ENCODE measurements at regions not wholly inside any gene's neighbourhood (a gene's known extent, or its start where the extent isn't known, plus 50 kb on each side); places are given as distances from the start of the nearest gene placed in this dataset.

DNA sequence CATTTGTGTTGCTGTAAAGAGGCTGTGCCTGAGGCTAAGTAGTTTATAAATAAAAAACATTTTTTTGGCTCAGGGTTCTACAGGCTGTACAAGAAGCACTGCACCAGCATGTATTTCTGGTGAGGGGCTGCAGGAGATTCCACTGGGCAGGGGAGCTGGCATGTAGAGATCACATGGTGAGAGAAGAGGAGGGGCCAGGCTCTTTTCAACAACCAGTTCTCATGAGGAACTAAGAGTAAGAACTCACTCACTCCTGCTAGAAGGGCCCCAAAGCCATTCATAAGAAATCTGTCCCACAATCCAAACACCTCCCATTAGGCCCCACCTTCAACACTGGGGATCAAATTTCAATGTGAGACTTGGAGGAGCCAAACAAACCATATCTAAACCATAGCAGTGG, 214.9 kb upstream of the LMCD1 start:
- intact Hi-C loops (cut with micrococcal nuclease) (no loop called here), dilution Hi-C loops (cut with MboI; ENCODE audit: extremely low pct_ligation_motif_present, low sequenced_read_pairs) (no loop called here)
- DNase-seq (ENCODE audit: low read depth, low spot score) = no peak
- H3K4me1 ChIP-seq (ENCODE audit: control insufficient read depth, extremely low read depth, insufficient read depth, low read length) = no peaks in the 10 kb centered on the region
- no peak for FAIRE-seq
- no peaks in the 10 kb centered on the region for H3K27me3 ChIP-seq (ENCODE audit: control insufficient read depth in 2 of 2, insufficient read depth in 2 of 2, low read length in 2 of 2)
- POLR2A ChIA-PET = no interaction called here
- no peaks in the 10 kb centered on the region for H4K20me1 ChIP-seq (replicated peaks; ENCODE audit: control insufficient read depth, extremely low read depth, insufficient read depth, low read length)
- H2AFZ ChIP-seq (ENCODE audit: low read depth, low read length) = no peak overlapping the region
- H3K4me3 ChIP-seq (replicated peaks in 1 of 3; ENCODE audit: insufficient read depth in 1 of 3, low read depth in 1 of 3, low read length in 3 of 3) = no peak overlapping the region
- H3K9me1 ChIP-seq (replicated peaks; ENCODE audit: control insufficient read depth, extremely low read depth, insufficient read depth, low read length) = no peaks in the 10 kb centered on the region
- TF ChIP-seq, protein P1, sequence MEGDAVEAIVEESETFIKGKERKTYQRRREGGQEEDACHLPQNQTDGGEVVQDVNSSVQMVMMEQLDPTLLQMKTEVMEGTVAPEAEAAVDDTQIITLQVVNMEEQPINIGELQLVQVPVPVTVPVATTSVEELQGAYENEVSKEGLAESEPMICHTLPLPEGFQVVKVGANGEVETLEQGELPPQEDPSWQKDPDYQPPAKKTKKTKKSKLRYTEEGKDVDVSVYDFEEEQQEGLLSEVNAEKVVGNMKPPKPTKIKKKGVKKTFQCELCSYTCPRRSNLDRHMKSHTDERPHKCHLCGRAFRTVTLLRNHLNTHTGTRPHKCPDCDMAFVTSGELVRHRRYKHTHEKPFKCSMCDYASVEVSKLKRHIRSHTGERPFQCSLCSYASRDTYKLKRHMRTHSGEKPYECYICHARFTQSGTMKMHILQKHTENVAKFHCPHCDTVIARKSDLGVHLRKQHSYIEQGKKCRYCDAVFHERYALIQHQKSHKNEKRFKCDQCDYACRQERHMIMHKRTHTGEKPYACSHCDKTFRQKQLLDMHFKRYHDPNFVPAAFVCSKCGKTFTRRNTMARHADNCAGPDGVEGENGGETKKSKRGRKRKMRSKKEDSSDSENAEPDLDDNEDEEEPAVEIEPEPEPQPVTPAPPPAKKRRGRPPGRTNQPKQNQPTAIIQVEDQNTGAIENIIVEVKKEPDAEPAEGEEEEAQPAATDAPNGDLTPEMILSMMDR (IDR thresholded peaks at IDR 0.05; ENCODE audit: extremely low read depth in 1 of 2, insufficient read depth in 1 of 2, low read depth in 1 of 2, low read length in 2 of 2) = no peak
- TF ChIP-seq, protein P2, sequence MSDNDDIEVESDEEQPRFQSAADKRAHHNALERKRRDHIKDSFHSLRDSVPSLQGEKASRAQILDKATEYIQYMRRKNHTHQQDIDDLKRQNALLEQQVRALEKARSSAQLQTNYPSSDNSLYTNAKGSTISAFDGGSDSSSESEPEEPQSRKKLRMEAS (IDR thresholded peaks at IDR 0.05; ENCODE audit: insufficient read depth, insufficient read length) = no peak
- TF ChIP-seq POLR2A (IDR thresholded peaks at IDR 0.05; ENCODE audit: low read depth, low read length) (no peak), EZH2 (IDR thresholded peaks at IDR 0.05; ENCODE audit: borderline replicate concordance, low read depth, low read length, severe bottlenecking) (no peak), MYC (IDR thresholded peaks at IDR 0.05; ENCODE audit: low read depth, low read length) (no peak), GATA2 (IDR thresholded peaks at IDR 0.05; ENCODE audit: insufficient read depth, insufficient read length, low read depth, low read length) (no peak), JUN (IDR thresholded peaks at IDR 0.05; ENCODE audit: borderline replicate concordance, insufficient read depth, insufficient read length, low read depth) (no peak), FOS (IDR thresholded peaks at IDR 0.05; ENCODE audit: borderline replicate concordance, insufficient read depth, low read length) (no peak), POLR2AphosphoS5 (IDR thresholded peaks at IDR 0.05; ENCODE audit: insufficient read depth, low read depth, low read length) (no peak)
- no peaks in the 10 kb centered on the region for H3K79me2 ChIP-seq (ENCODE audit: control insufficient read depth, insufficient read depth, low read length)
- H3K36me3 ChIP-seq (ENCODE audit: control insufficient read depth in 2 of 2, extremely low read depth in 1 of 2, insufficient read depth in 2 of 2, low read length in 2 of 2) = no peaks in the 10 kb centered on the region
- no peak overlapping the region for H3K9ac ChIP-seq (replicated peaks; ENCODE audit: extremely low read depth, insufficient read depth, low read length)
- CTCF ChIA-PET = interaction anchor here (1.5 kb wide), 1 partner anchor 15 kb away, joined by 5 read pairs; no protein-coding TSS in a partner anchor
- no TSS peak for BruUV-seq (replicated peaks)
- no peak overlapping the region for H3K4me2 ChIP-seq (ENCODE audit: insufficient read depth, low read length)
- H3K27ac ChIP-seq (ENCODE audit: insufficient read depth, low read depth, low read length) = no peak overlapping the region
- H3K9me3 ChIP-seq (replicated peaks; ENCODE audit: control insufficient read depth, insufficient read depth, low read length) = no peaks in the 10 kb centered on the region

Data from endothelial cell of umbilical vein (primary cell).